A549 (cell line): ENCODE measurements at regions not wholly inside any gene's neighbourhood (a gene's known extent, or its start where the extent isn't known, plus 50 kb on each side); places are given as distances from the start of the nearest gene placed in this dataset.

Source experiments
- ATOH8 ChIP-seq: fragments of 250-450 bp; sonication (Bioruptor Pico); IDR thresholded peaks from 2 replicates; pipeline ENCODE4 v1.5.0; 2020; ENCODE audit warnings: low read depth, mild to moderate bottlenecking, moderate library complexity
- CTCF ChIP-seq: fragments of >200 bp; sonication (Bioruptor Twin); formaldehyde crosslinking; IDR thresholded peaks from 3 replicates; pipeline ENCODE4 v1.5.1; 2016
- ESRRA ChIP-seq: fragments of 150-350 bp; IDR thresholded peaks from 2 replicates; pipeline ENCODE4 v1.6.1; 2014; ENCODE audit warnings: mild to moderate bottlenecking, low read length, borderline replicate concordance
- JUN ChIP-seq, 2 experiments: fragments of >200 bp; sonication (Bioruptor Twin); formaldehyde crosslinking; IDR thresholded peaks; 2 replicates in 1 of 2; 3 replicates in 1 of 2; pipeline ENCODE4 v1.6.1; 2016 to 2017
- KDM5A ChIP-seq: fragments of 200-600 bp; sonication (generic); IDR thresholded peaks from 2 replicates; pipeline ENCODE4 v1.6.1; 2016; ENCODE audit warnings: antibody characterized with exemption, mild to moderate bottlenecking
- MYC ChIP-seq: IDR thresholded peaks from 2 replicates; pipeline ENCODE4 v1.6.1; 2012; ENCODE audit warnings: mild to moderate bottlenecking, inconsistent platforms, low read length, improper control_type of control experiment, borderline replicate concordance
- NFE2L2 ChIP-seq: fragments of 150-350 bp; conservative IDR thresholded peaks from 2 replicates; pipeline ENCODE4 v1.6.1; 2014; ENCODE audit warnings: low read length
- PBX3 ChIP-seq: IDR thresholded peaks from 2 replicates; pipeline ENCODE4 v1.6.1; 2012
- POLR2A ChIP-seq: IDR thresholded peaks from 2 replicates; pipeline ENCODE4 v1.6.1; 2012; ENCODE audit warnings: mild to moderate bottlenecking, low read length
- POLR2AphosphoS2 ChIP-seq: conservative IDR thresholded peaks from 2 replicates; pipeline ENCODE4 v1.6.1; 2012; ENCODE audit warnings: low read length, improper control_type of control experiment, inconsistent platforms
- REST ChIP-seq: fragments of 200-600 bp; sonication (generic); IDR thresholded peaks from 2 replicates; pipeline ENCODE4 v1.6.1; 2016; ENCODE audit warnings: antibody characterized with exemption, mild to moderate bottlenecking, moderate library complexity
- RFX5 ChIP-seq: fragments of 450-650 bp; IDR thresholded peaks from 2 replicates; pipeline ENCODE4 v1.7.1; 2014; ENCODE audit warnings: antibody characterized with exemption, mild to moderate bottlenecking, moderate library complexity
- USF2 ChIP-seq: fragments of 450-650 bp; IDR thresholded peaks from 2 replicates; pipeline ENCODE4 v1.6.1; 2014; ENCODE audit warnings: antibody characterized with exemption
- ZFP36 ChIP-seq: fragments of 450-650 bp; IDR thresholded peaks from 2 replicates; pipeline ENCODE4 v1.6.1; 2014; ENCODE audit warnings: borderline replicate concordance; ENCODE audit not compliant: partially characterized antibody

GRCh38 chrX:68895778-68896177, 67.0 kb downstream of the EFNB1 start:
- TF ChIP-seq POLR2A (no peak), CTCF (no peak), RFX5 (no peak), ZFP36 (no peak), ESRRA (no peak), NFE2L2 (no peak), PBX3 (no peak), KDM5A (no peak), POLR2AphosphoS2 (no peak), ATOH8 (CRISPR knock-in tag) (no peak), USF2 (no peak), JUN (IDR thresholded peaks at IDR 0.05) (no peak), REST (no peak), MYC (no peak)
